HG03432 (cell line): ENCODE measurements at regions not wholly inside any gene's neighbourhood (a gene's known extent, or its start where the extent isn't known, plus 50 kb on each side); places are given as distances from the start of the nearest gene placed in this dataset.
A peak's percentile ranks its signal among the peaks of the same experiment; 100 is the strongest.

Experiments used
- ATAC-seq: cut with Tn5 transposase; IDR thresholded peaks from one replicate; pipeline ENCODE4 v1.9.1; 2021; ENCODE audit warnings: mild to moderate bottlenecking, moderate library complexity; ENCODE audit not compliant: unreplicated experiment

- no peak for ATAC-seq
Observed at GRCh38 chr12:39127401-39127800, 222.0 kb upstream of the CPNE8 start.

- no peak for ATAC-seq
Observed at GRCh38 chr12:39125566-39125965, 220.2 kb upstream of the CPNE8 start.

GRCh38 chr12:39124768-39125167 is 219.4 kb upstream of the CPNE8 start:
- no peak for ATAC-seq

GRCh38 chr12:39123580-39124253 is 218.3 kb upstream of the CPNE8 start:
- ATAC-seq: no peak

GRCh38 chr12:39122562-39123204 is 217.3 kb upstream of the CPNE8 start:
- ATAC-seq: no peak

- ATAC-seq: no peak
Observed at GRCh38 chr12:39116861-39117260, 211.5 kb upstream of the CPNE8 start.

GRCh38 chr12:39112064-39112463 is 206.7 kb upstream of the CPNE8 start:
- no peak for ATAC-seq

GRCh38 chr12:39105111-39105510 is 199.7 kb upstream of the CPNE8 start:
- ATAC-seq: no peak

- ATAC-seq: peak; percentile 98
Observed at GRCh38 chr12:39103552-39104165, 198.3 kb upstream of the CPNE8 start.

GRCh38 chr12:39102474-39103209 is 197.3 kb upstream of the CPNE8 start:
- ATAC-seq: no peak

GRCh38 chr12:39095636-39096330 is 190.4 kb upstream of the CPNE8 start:
- ATAC-seq: no peak

- no peak for ATAC-seq
Observed at GRCh38 chr12:39081910-39082309, 176.5 kb upstream of the CPNE8 start.

GRCh38 chr12:39077226-39077625 is 171.8 kb upstream of the CPNE8 start:
- ATAC-seq: no peak

GRCh38 chr12:39074063-39074462 is 168.7 kb upstream of the CPNE8 start:
- no peak for ATAC-seq

- no peak for ATAC-seq
Observed at GRCh38 chr12:39072658-39073057, 167.3 kb upstream of the CPNE8 start.

- ATAC-seq: no peak
Observed at GRCh38 chr12:39071611-39072010, 166.2 kb upstream of the CPNE8 start.

GRCh38 chr12:39070775-39071174 is 165.4 kb upstream of the CPNE8 start:
- ATAC-seq: no peak

- ATAC-seq: no peak
Observed at GRCh38 chr12:39065455-39065854, 160.1 kb upstream of the CPNE8 start.

- ATAC-seq: no peak
Observed at GRCh38 chr12:39064708-39065107, 159.3 kb upstream of the CPNE8 start.

- no peak for ATAC-seq
Observed at GRCh38 chr12:39062266-39062996, 157.0 kb upstream of the CPNE8 start.
